Erythroblast (primary cell): ENCODE measurements at regions not wholly inside any gene's neighbourhood (a gene's known extent, or its start where the extent isn't known, plus 50 kb on each side); places are given as distances from the start of the nearest gene placed in this dataset.

Source experiments
- GATA1 ChIP-seq: IDR thresholded peaks from 2 replicates; pipeline ENCODE4 v1.6.1; 2011; ENCODE audit warnings: low read depth, mild to moderate bottlenecking, control low read depth, low read length, moderate library complexity
- POLR2A ChIP-seq: IDR thresholded peaks from 2 replicates; pipeline ENCODE4 v1.6.1; 2011; ENCODE audit warnings: mild to moderate bottlenecking, low read length

GRCh38 chr2:2662847-2663356, 331.8 kb upstream of the MYT1L start:
- TF ChIP-seq POLR2A: no peak
- TF ChIP-seq GATA1: no peak
